SHP77 treated with DMSO at 0.1 percent for 48 hours (cell line): ENCODE measurements at regions not wholly inside any gene's neighbourhood (a gene's known extent, or its start where the extent isn't known, plus 50 kb on each side); places are given as distances from the start of the nearest gene placed in this dataset.

Experiments
- DNase-seq: peaks from one replicate; lab custom pipeline; 2025; lab: John Stamatoyannopoulos, UW

- no peak for DNase-seq
Observed at GRCh38 chr12:42962384-42962783, 372.8 kb upstream of the PRICKLE1 start.

- DNase-seq: no peak
Observed at GRCh38 chr12:42961395-42961794, 371.8 kb upstream of the PRICKLE1 start.

GRCh38 chr12:42960087-42960527 is 370.6 kb upstream of the PRICKLE1 start:
- DNase-seq: no peak

GRCh38 chr12:42958291-42958674 is 368.7 kb upstream of the PRICKLE1 start:
- DNase-seq: no peak

- DNase-seq: no peak
Observed at GRCh38 chr12:42957561-42958290, 368.2 kb upstream of the PRICKLE1 start.

- no peak for DNase-seq
Observed at GRCh38 chr12:42957136-42957535, 367.6 kb upstream of the PRICKLE1 start.

GRCh38 chr12:42953021-42953420 is 363.5 kb upstream of the PRICKLE1 start:
- no peak for DNase-seq

GRCh38 chr12:42946871-42947381 is 357.4 kb upstream of the PRICKLE1 start:
- DNase-seq: peak; percentile 13

GRCh38 chr12:42945927-42946326 is 356.4 kb upstream of the PRICKLE1 start:
- DNase-seq: no peak

- DNase-seq: no peak
Observed at GRCh38 chr12:42944516-42944915, 355.0 kb upstream of the PRICKLE1 start.

GRCh38 chr12:42936991-42937390 is 347.4 kb upstream of the PRICKLE1 start:
- no peak for DNase-seq

GRCh38 chr12:42936260-42936659 is 346.7 kb upstream of the PRICKLE1 start:
- DNase-seq: no peak

GRCh38 chr12:42935756-42936155 is 346.2 kb upstream of the PRICKLE1 start:
- DNase-seq: no peak

GRCh38 chr12:42935090-42935489 is 345.5 kb upstream of the PRICKLE1 start:
- no peak for DNase-seq

GRCh38 chr12:42933461-42934081 is 344.0 kb upstream of the PRICKLE1 start:
- no peak for DNase-seq

- no peak for DNase-seq
Observed at GRCh38 chr12:42932936-42933335, 343.4 kb upstream of the PRICKLE1 start.

GRCh38 chr12:42926232-42926631 is 336.7 kb upstream of the PRICKLE1 start:
- no peak for DNase-seq

GRCh38 chr12:42924482-42924881 is 334.9 kb upstream of the PRICKLE1 start:
- no peak for DNase-seq

- no peak for DNase-seq
Observed at GRCh38 chr12:42923583-42923982, 334.0 kb upstream of the PRICKLE1 start.

GRCh38 chr12:42923156-42923555 is 333.6 kb upstream of the PRICKLE1 start:
- DNase-seq: no peak

- no peak for DNase-seq
Observed at GRCh38 chr12:42922505-42922850, 332.9 kb upstream of the PRICKLE1 start.

- DNase-seq: no peak
Observed at GRCh38 chr12:42921741-42922504, 332.4 kb upstream of the PRICKLE1 start.

GRCh38 chr12:42919691-42920090 is 330.1 kb upstream of the PRICKLE1 start:
- no peak for DNase-seq
